ENCODE measurements at regions not wholly inside any gene's neighbourhood (a gene's known extent, or its start where the extent isn't known, plus 50 kb on each side); places are given as distances from the start of the nearest gene placed in this dataset.
"Not testable (repeated sequence)": the region's sequence is repeated elsewhere in the genome, so short reads cannot be mapped to it uniquely, and the experiment has no call there.

- no peak for DNase-seq (ENCODE audit: low read depth in 4 of 4, low spot score in 3 of 4)
These were observed 374.5 kb downstream of the EMP1 start for GRCh38 chr12:13571035-13571434.

- DNase-seq (ENCODE audit: low read depth in 4 of 4, low spot score in 3 of 4), result no peak
These were observed 373.6 kb downstream of the EMP1 start for GRCh38 chr12:13570005-13570694.

GRCh38 chr12:13566292-13566691, 369.8 kb downstream of the EMP1 start:
- DNase-seq (ENCODE audit: low read depth in 4 of 4, low spot score in 3 of 4), result no peak

- DNase-seq (ENCODE audit: low read depth in 4 of 4, low spot score in 3 of 4), result no peak
These were observed 367.8 kb downstream of the EMP1 start for GRCh38 chr12:13564266-13564810.

- DNase-seq (ENCODE audit: low read depth in 4 of 4, low spot score in 3 of 4), result no peak
These were observed 367.2 kb downstream of the EMP1 start for GRCh38 chr12:13563743-13564125.

GRCh38 chr12:13562915-13563742, 366.6 kb downstream of the EMP1 start:
- no peak for DNase-seq (ENCODE audit: low read depth in 4 of 4, low spot score in 3 of 4)

- no peak for DNase-seq (ENCODE audit: low read depth in 4 of 4, low spot score in 3 of 4)
These were observed 365.4 kb downstream of the EMP1 start for GRCh38 chr12:13561923-13562322.

GRCh38 chr12:13559318-13559978, 362.9 kb downstream of the EMP1 start:
- no peak for DNase-seq (ENCODE audit: low read depth in 4 of 4, low spot score in 3 of 4)

- no peak for DNase-seq (ENCODE audit: low read depth in 4 of 4, low spot score in 3 of 4)
These were observed 356.3 kb downstream of the EMP1 start for GRCh38 chr12:13552830-13553229.

GRCh38 chr12:13547283-13547682, 350.8 kb downstream of the EMP1 start:
- no peak for DNase-seq (ENCODE audit: low read depth in 4 of 4, low spot score in 3 of 4)

- DNase-seq (ENCODE audit: low read depth in 4 of 4, low spot score in 3 of 4), result no peak
These were observed 349.7 kb downstream of the EMP1 start for GRCh38 chr12:13546231-13546630.

- DNase-seq (ENCODE audit: low read depth in 4 of 4, low spot score in 3 of 4), result no peak
These were observed 342.5 kb downstream of the EMP1 start for GRCh38 chr12:13539051-13539450.

GRCh38 chr12:13538136-13538535, 341.6 kb downstream of the EMP1 start:
- DNase-seq (ENCODE audit: low read depth in 4 of 4, low spot score in 3 of 4), result no peak

- no peak for DNase-seq (ENCODE audit: low read depth in 4 of 4, low spot score in 3 of 4)
These were observed 341.1 kb downstream of the EMP1 start for GRCh38 chr12:13537623-13538022.

- no peak for DNase-seq (ENCODE audit: low read depth in 4 of 4, low spot score in 3 of 4)
These were observed 339.8 kb downstream of the EMP1 start for GRCh38 chr12:13536219-13536910.

GRCh38 chr12:13534645-13535398, 338.3 kb downstream of the EMP1 start:
- peak; percentile 47 to 67 (median 59) for DNase-seq (ENCODE audit: low read depth in 4 of 4, low spot score in 3 of 4)

- DNase-seq (ENCODE audit: low read depth in 4 of 4, low spot score in 3 of 4), result peak in 2 of 4 donors; percentile 6 to 10
These were observed 337.7 kb downstream of the EMP1 start for GRCh38 chr12:13534242-13534641.

GRCh38 chr12:13530966-13531365, 334.4 kb downstream of the EMP1 start:
- DNase-seq (ENCODE audit: low read depth in 4 of 4, low spot score in 3 of 4), result no peak

- not testable (repeated sequence) for DNase-seq (ENCODE audit: low read depth in 4 of 4, low spot score in 3 of 4)
These were observed 329.8 kb downstream of the EMP1 start for GRCh38 chr12:13526185-13526921.

All from left renal pelvis (tissue), 4 donors.